Keratinocyte (primary cell): ENCODE measurements at regions not wholly inside any gene's neighbourhood (a gene's known extent, or its start where the extent isn't known, plus 50 kb on each side); places are given as distances from the start of the nearest gene placed in this dataset.

Experiments used
- DNase-seq: peaks from one replicate; pipeline ENCODE4 v3.0.0-alpha.2; 2011; ENCODE audit warnings: low read depth, missing footprints, low spot score
- FAIRE-seq: peaks from 2 replicates; lab custom pipeline; 2011; peaks lifted over from hg19 to GRCh38; lab: Jason Lieb, UNC
- H2AFZ ChIP-seq: 2 replicates; pipeline ENCODE4 v1.6.0; 2012; ENCODE audit warnings: low read length, control low read depth, inconsistent platforms; ENCODE audit not compliant: control insufficient read depth
- H3K27ac ChIP-seq: 2 replicates; pipeline ENCODE4 v1.5.1; 2011; ENCODE audit warnings: low read length; ENCODE audit not compliant: control insufficient read depth, insufficient read depth
- H3K27me3 ChIP-seq: 3 replicates; pipeline ENCODE4 v1.6.0; 2011; ENCODE audit warnings: low read length; ENCODE audit not compliant: control insufficient read depth, insufficient read depth; ENCODE audit errors: extremely low read depth
- H3K36me3 ChIP-seq, 2 experiments: 2 replicates in 1 of 2; 3 replicates in 1 of 2; pipeline ENCODE4 v1.5.1; 2011; ENCODE audit warnings: low read length in 2 of 2, mild to moderate bottlenecking in 1 of 2; ENCODE audit not compliant: control insufficient read depth in 2 of 2, insufficient read depth in 2 of 2; ENCODE audit errors: extremely low read depth in 1 of 2
- H3K4me1 ChIP-seq: 3 replicates; pipeline ENCODE4 v1.5.1; 2011; ENCODE audit warnings: low read length; ENCODE audit not compliant: control insufficient read depth, insufficient read depth; ENCODE audit errors: extremely low read depth
- H3K4me2 ChIP-seq: 3 replicates; pipeline ENCODE4 v1.6.0; 2011; ENCODE audit warnings: low read depth, low read length; ENCODE audit not compliant: control insufficient read depth, insufficient read depth; ENCODE audit errors: extremely low read depth
- H3K4me3 ChIP-seq, 3 experiments: fragments of 200-600 bp in 1 of 3; sonication (generic) in 1 of 3; 2 replicates in 2 of 3; 3 replicates in 1 of 3; pipeline ENCODE4 v1.5.1; 2011 to 2016; ENCODE audit warnings: low read length in 3 of 3, mild to moderate bottlenecking in 3 of 3, control low read depth in 2 of 3, inconsistent platforms in 1 of 3, low read depth in 1 of 3, mixed read lengths in 1 of 3, mixed run types in 1 of 3, moderate library complexity in 1 of 3; ENCODE audit not compliant: control insufficient read depth in 2 of 3, insufficient read depth in 2 of 3; ENCODE audit errors: extremely low read depth in 1 of 3
- H3K79me2 ChIP-seq: 2 replicates; pipeline ENCODE4 v1.6.0; 2012; ENCODE audit warnings: low read length; ENCODE audit not compliant: control insufficient read depth, insufficient read depth
- H3K9ac ChIP-seq: 3 replicates; pipeline ENCODE4 v1.6.0; 2011; ENCODE audit warnings: low read length; ENCODE audit not compliant: control insufficient read depth, insufficient read depth; ENCODE audit errors: extremely low read depth
- H3K9me1 ChIP-seq: 3 replicates; pipeline ENCODE4 v1.6.0; 2011; ENCODE audit warnings: low read length; ENCODE audit not compliant: control insufficient read depth, insufficient read depth; ENCODE audit errors: extremely low read depth
- H3K9me3 ChIP-seq: 2 replicates; pipeline ENCODE4 v1.5.1; 2012; ENCODE audit warnings: low read depth, low read length; ENCODE audit not compliant: control insufficient read depth
- H4K20me1 ChIP-seq: 3 replicates; pipeline ENCODE4 v1.6.0; 2011; ENCODE audit warnings: low read length; ENCODE audit not compliant: control insufficient read depth, insufficient read depth; ENCODE audit errors: extremely low read depth
- EZH2 ChIP-seq: IDR thresholded peaks from one replicate; pipeline ENCODE4 v1.6.1; 2012; ENCODE audit warnings: inconsistent platforms, mild to moderate bottlenecking, low read length, moderate library complexity
- dilution Hi-C: fragments of 300-500 bp; cut with MboI; formaldehyde crosslinking; loops from one replicate; pipeline ENCODE4 v1.7.0; 2020; ENCODE audit warnings: low sequenced_read_pairs; ENCODE audit not compliant: extremely low pct_ligation_motif_present
- TF ChIP-seq, protein P1 (sequence below), 3 experiments: IDR thresholded peaks in 1 of 3; conservative IDR thresholded peaks in 1 of 3; optimal IDR thresholded peaks in 1 of 3; 2 replicates in 2 of 3; 3 replicates in 1 of 3; pipeline versions ENCODE3 to v1.5.1; 2011; ENCODE audit warnings: low read length in 3 of 3, mild to moderate bottlenecking in 3 of 3, moderate library complexity in 2 of 3, control low read depth in 1 of 3, inconsistent platforms in 1 of 3; ENCODE audit not compliant: insufficient read depth in 2 of 3; ENCODE audit errors: extremely low read depth in 1 of 3

GRCh38 chr4:151469970-151470369 is 61.0 kb downstream of the FHIP1A start:
- FAIRE-seq, result no peak
- Histone ChIP-seq H4K20me1 (no peaks in the 10 kb centered on the region), H3K4me3 (no peak overlapping the region), H3K9me1 (no peaks in the 10 kb centered on the region), H3K9me3 (no peaks in the 10 kb centered on the region), H2AFZ (no peak overlapping the region), H3K27me3 (no peaks in the 10 kb centered on the region), H3K79me2 (peaks cover 4% of the 10 kb centered on the region), H3K4me1 (peaks cover 7% of the 10 kb centered on the region), H3K36me3 (no peaks in the 10 kb centered on the region), H3K27ac (no peak overlapping the region), H3K9ac (no peak overlapping the region), H3K4me2 (no peak overlapping the region)
- TF ChIP-seq, protein P1, sequence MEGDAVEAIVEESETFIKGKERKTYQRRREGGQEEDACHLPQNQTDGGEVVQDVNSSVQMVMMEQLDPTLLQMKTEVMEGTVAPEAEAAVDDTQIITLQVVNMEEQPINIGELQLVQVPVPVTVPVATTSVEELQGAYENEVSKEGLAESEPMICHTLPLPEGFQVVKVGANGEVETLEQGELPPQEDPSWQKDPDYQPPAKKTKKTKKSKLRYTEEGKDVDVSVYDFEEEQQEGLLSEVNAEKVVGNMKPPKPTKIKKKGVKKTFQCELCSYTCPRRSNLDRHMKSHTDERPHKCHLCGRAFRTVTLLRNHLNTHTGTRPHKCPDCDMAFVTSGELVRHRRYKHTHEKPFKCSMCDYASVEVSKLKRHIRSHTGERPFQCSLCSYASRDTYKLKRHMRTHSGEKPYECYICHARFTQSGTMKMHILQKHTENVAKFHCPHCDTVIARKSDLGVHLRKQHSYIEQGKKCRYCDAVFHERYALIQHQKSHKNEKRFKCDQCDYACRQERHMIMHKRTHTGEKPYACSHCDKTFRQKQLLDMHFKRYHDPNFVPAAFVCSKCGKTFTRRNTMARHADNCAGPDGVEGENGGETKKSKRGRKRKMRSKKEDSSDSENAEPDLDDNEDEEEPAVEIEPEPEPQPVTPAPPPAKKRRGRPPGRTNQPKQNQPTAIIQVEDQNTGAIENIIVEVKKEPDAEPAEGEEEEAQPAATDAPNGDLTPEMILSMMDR (optimal IDR thresholded peaks at IDR 0.05 in 1 of 3, IDR thresholded peaks at IDR 0.05 in 1 of 3, conservative IDR thresholded peaks at IDR 0.05 in 1 of 3; ENCODE audit: extremely low read depth in 1 of 3, insufficient read depth in 2 of 3, low read length in 3 of 3), result no peak
- TF ChIP-seq EZH2, result no peak
- dilution Hi-C loops, result no loop called here
- DNase-seq, result no peak

- H3K27me3 ChIP-seq, result no peaks in the 10 kb centered on the region
- no peak for FAIRE-seq
- H4K20me1 ChIP-seq, result no peaks in the 10 kb centered on the region
- no peaks in the 10 kb centered on the region for H3K9me1 ChIP-seq
- peaks cover 6% of the 10 kb centered on the region for H3K79me2 ChIP-seq
- no peak overlapping the region for H3K27ac ChIP-seq
- H3K4me1 ChIP-seq, result peaks cover 7% of the 10 kb centered on the region
- dilution Hi-C loops, result no loop called here
- no peaks in the 10 kb centered on the region for H3K36me3 ChIP-seq
- H2AFZ ChIP-seq, result no peak overlapping the region
- DNase-seq, result no peak
- no peak overlapping the region for H3K9ac ChIP-seq
- no peak for TF ChIP-seq EZH2
- TF ChIP-seq, protein P1 (optimal IDR thresholded peaks at IDR 0.05 in 1 of 3, IDR thresholded peaks at IDR 0.05 in 1 of 3, conservative IDR thresholded peaks at IDR 0.05 in 1 of 3; ENCODE audit: extremely low read depth in 1 of 3, insufficient read depth in 2 of 3, low read length in 3 of 3), result no peak
- H3K4me3 ChIP-seq, result no peak overlapping the region
- H3K9me3 ChIP-seq, result no peaks in the 10 kb centered on the region
- H3K4me2 ChIP-seq, result no peak overlapping the region
Measured at GRCh38 chr4:151471728-151472127, 62.8 kb downstream of the FHIP1A start.
